NCI-H1417 treated with DMSO at 0.1 percent for 48 hours (cell line): ENCODE measurements at regions not wholly inside any gene's neighbourhood (a gene's known extent, or its start where the extent isn't known, plus 50 kb on each side); places are given as distances from the start of the nearest gene placed in this dataset.
A peak's percentile ranks its signal among the peaks of the same experiment; 100 is the strongest.

ENCODE experiments used
- DNase-seq: peaks from one replicate; lab custom pipeline; 2025; lab: John Stamatoyannopoulos, UW

GRCh38 chr3:83302091-83302490 is 1540.6 kb upstream of the GBE1 start:
- no peak for DNase-seq

GRCh38 chr3:83317605-83318004 is 1556.2 kb upstream of the GBE1 start:
- no peak for DNase-seq

DNA sequence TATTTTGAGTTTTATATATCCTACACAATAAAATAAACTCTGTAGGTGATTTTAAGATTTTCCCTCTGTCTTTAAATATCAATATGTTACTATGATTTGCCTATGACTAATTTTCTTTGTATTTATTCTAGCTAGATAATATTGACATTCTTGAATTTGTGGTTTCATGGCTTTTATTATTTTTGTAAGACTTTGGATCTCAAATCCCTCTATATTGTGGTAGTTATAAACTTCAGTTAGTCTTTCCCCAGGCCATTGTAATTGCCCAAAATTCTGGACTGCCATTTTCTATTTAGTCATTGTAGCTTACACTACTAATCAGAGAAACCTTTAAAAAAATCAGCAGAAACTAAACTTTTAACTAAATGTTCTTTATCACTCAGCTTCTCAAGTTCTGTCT is 1559.3 kb upstream of the GBE1 start:
- no peak for DNase-seq

DNA sequence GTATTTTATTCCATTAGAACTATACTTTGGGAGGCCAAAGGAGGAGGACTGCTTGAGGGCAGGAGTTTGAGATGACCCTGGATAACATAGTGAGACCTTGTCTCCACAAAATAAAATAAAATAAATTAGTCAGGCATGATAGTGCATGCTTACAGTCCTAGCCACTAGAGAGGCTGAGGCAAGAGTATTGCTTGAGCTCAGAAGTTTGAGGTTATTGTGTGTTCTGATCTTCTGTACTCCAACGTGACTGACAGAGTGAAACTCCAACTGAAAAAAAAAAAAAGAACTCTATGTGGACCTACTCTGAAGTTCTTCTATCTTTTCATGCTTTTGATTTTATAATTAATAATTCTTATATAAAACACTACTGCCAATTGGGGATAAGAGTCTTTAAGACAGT is 1560.0 kb upstream of the GBE1 start:
- no peak for DNase-seq

- no peak for DNase-seq
Observed at GRCh38 chr3:83321891-83322290, 1560.4 kb upstream of the GBE1 start.

GRCh38 chr3:83354205-83354604 is 1592.8 kb upstream of the GBE1 start:
- no peak for DNase-seq

GRCh38 chr3:83393276-83393675 is 1565.5 kb upstream of the CADM2 start:
- DNase-seq: no peak

GRCh38 chr3:83403927-83404326 is 1554.9 kb upstream of the CADM2 start:
- DNase-seq: no peak

GRCh38 chr3:83426300-83426699 is 1532.5 kb upstream of the CADM2 start:
- no peak for DNase-seq

GRCh38 chr3:83434880-83435587 is 1523.8 kb upstream of the CADM2 start:
- no peak for DNase-seq

DNA sequence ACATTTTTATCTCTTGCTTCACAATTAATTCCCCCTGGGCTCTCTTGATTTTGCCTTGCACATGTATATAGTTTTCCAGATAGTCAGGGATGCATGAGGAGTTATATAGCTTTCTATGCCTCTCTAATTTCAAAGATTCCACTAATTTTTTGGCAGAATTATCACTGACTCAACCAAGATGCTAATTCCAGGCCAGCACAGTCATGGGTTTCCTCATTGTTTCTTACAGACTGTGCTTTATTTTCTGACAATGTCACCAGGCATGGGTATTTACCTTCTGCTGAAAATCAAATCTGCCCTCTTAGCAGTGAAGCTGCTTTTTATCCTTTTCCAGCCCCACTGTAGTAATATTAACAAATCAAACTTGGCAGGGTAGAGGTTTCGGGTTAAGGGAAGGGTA is 1520.6 kb upstream of the CADM2 start:
- no peak for DNase-seq

GRCh38 chr3:83453056-83453455 is 1505.7 kb upstream of the CADM2 start:
- DNase-seq: peak; percentile 21

DNA sequence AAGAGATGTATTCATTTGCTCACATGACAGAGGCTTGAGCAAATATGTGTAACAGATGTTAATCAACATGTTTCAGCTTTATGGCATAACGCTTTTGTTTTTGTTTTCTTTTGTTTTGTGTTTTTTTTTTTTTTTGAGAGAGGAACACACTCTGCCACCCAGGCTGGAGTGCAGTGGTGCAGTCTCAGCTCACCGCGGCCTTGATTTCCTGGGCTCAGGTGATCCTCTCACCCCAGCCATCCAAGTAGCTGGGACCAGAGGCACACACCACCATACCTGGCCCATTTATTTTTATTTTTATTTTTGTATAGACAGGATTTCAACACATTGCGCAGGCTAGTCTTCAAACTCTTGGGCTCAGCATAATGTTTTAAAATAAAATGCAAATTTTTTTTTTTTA is 1504.4 kb upstream of the CADM2 start:
- DNase-seq: no peak

DNA sequence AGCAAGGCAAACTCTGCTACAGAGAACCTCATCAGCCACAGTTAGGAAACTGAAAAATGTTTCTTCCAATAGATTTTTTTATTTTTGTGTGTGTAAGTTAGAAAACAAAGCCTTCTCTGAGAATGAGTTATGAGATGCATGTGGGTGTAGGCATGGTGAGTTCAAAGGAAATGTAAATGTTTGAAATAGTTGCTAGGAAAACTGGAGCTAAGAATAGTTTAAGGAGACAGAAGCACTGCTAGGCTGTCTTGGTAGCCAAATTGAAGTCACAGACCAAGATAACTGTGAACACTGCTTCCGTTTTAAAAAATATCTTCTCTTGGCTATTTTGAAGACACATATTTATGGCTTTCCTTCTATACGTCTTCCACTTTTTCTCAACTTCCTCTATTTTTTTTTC is 1501.2 kb upstream of the CADM2 start:
- no peak for DNase-seq

GRCh38 chr3:83460052-83460451 is 1498.7 kb upstream of the CADM2 start:
- DNase-seq: no peak

DNA sequence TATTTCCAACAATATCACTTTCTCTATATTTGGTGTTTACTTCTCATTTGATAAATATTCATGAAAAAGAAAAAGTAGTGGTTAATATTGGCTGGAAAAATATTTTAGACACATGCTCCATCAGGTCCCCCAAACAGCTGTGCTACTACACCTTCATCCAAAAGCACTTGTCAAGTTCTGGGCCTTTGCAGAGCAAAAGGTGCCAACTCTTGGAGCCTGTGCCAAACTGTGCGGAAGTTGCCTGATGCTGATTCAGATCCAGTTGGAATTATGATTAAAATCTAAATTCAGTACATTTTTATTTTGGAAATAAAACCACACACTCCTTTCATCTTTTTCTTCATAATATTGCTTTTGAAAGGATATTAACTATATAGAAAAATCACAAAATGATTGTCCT is 1497.4 kb upstream of the CADM2 start:
- DNase-seq: no peak

GRCh38 chr3:83477563-83477962 is 1481.2 kb upstream of the CADM2 start:
- no peak for DNase-seq

DNA sequence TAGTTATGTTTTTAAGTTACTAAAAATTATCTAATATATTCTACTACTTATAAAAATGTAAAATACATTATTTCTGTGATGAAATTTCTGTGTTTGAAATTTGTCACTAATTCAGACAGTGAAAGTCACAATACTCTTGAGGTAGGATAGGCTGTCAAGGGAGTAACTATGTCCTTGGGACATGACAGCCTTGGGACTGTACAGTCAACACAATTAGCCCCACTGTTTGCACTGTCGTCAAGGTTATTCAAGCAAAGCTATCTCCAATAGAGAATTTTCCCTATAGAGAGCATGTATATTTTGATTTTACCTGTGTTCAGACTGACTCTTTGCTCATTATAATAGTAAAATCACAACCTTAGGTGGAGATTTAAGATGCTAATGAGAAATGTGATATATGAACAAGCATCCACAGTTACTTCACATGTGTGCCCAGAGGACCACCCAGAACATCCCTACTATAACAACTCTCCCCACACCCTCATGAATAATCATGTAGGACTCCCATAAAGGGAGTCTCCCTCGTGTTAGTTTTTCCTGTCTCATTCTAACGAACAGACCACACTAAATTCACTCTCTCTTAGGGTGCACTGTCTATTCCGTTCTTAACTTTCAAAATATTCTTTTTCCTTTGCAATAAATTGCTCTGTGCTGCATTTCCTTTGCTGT is 1476.3 kb upstream of the CADM2 start:
- DNase-seq: no peak

- no peak for DNase-seq
Observed at GRCh38 chr3:83496462-83496861, 1462.3 kb upstream of the CADM2 start.

DNA sequence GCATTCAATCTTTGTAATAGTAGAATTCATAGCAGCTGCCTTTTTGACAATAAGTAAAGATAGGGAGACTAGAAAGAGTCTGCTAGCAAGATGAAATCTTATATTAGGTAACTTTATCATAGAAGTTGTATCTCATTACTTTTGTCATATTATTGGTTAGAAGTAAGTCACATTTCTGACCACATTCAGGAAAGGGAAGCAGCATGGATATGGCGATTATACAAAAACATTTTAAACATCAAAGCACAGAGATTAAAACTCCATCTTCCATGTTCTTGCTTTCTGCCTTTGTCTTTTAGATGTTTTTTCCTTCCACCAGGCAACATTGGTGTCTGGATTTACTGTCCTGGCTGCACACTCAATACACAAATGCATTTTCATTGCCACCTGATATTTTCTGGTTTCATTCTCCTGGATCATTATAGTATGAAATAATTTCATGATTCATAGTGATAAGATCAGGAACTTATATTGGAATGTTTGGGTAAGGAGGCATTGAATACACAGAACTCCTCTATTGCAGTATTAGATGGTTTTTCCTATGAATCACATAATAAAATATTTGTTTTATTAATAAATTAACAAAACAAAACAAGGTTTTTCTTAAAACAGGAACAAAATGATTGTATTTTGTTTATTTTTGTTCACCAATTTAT is 1460.3 kb upstream of the CADM2 start:
- DNase-seq: no peak

- DNase-seq: no peak
Observed at GRCh38 chr3:83500422-83500821, 1458.4 kb upstream of the CADM2 start.

DNA sequence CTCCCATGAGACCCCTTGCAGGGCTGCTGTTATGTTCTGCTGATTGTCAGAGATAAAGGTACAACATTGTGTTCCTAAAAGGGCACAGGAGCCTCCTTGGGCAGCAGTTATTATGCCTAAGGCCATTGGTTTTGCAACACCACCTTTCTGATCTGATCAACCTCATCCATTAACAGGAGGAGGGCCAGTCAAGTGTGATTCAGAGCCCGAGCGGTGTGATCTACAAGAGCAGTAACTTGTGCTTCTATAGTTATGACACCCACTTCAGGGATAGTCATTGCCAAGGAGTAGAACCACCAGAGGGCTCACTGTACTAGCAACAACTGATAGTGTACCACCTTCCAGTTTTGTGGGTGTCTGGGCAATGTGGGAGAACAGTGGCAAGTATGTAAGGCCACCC is 1457.9 kb upstream of the CADM2 start:
- no peak for DNase-seq

- DNase-seq: no peak
Observed at GRCh38 chr3:83513051-83513450, 1445.7 kb upstream of the CADM2 start.
